Body of pancreas (tissue), 4 donors: ENCODE measurements at regions not wholly inside any gene's neighbourhood (a gene's known extent, or its start where the extent isn't known, plus 50 kb on each side); places are given as distances from the start of the nearest gene placed in this dataset.

Source experiments
- POLR2A ChIP-seq, 3 donors: fragments of 450-650 bp; IDR thresholded peaks; one replicate each; pipeline ENCODE4 v1.6.1; 2016; ENCODE audit warnings: antibody characterized with exemption in 3 of 3, mild to moderate bottlenecking in 2 of 3
- TF ChIP-seq, protein P1 (sequence below), 7 experiments: fragments of 450-650 bp in 4 of 7; fragments of 200-600 bp in 3 of 7; sonication (generic) in 3 of 7; IDR thresholded peaks; one replicate each; pipeline ENCODE4 v1.5.1; 2016 to 2019; ENCODE audit warnings: antibody characterized with exemption in 7 of 7

- TF ChIP-seq, protein P1, sequence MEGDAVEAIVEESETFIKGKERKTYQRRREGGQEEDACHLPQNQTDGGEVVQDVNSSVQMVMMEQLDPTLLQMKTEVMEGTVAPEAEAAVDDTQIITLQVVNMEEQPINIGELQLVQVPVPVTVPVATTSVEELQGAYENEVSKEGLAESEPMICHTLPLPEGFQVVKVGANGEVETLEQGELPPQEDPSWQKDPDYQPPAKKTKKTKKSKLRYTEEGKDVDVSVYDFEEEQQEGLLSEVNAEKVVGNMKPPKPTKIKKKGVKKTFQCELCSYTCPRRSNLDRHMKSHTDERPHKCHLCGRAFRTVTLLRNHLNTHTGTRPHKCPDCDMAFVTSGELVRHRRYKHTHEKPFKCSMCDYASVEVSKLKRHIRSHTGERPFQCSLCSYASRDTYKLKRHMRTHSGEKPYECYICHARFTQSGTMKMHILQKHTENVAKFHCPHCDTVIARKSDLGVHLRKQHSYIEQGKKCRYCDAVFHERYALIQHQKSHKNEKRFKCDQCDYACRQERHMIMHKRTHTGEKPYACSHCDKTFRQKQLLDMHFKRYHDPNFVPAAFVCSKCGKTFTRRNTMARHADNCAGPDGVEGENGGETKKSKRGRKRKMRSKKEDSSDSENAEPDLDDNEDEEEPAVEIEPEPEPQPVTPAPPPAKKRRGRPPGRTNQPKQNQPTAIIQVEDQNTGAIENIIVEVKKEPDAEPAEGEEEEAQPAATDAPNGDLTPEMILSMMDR (IDR thresholded peaks at IDR 0.05), result no peak
- no peak for TF ChIP-seq POLR2A (IDR thresholded peaks at IDR 0.05)
These were observed 399.7 kb upstream of the ADGRB3 start for GRCh38 chr6:68235326-68235784.
